AML-193 (cell line): ENCODE measurements at regions not wholly inside any gene's neighbourhood (a gene's known extent, or its start where the extent isn't known, plus 50 kb on each side); places are given as distances from the start of the nearest gene placed in this dataset.

ENCODE experiments used
- DNase-seq, 2 experiments: peaks; one replicate each; lab custom pipeline; 2025; lab: John Stamatoyannopoulos, UW

DNA sequence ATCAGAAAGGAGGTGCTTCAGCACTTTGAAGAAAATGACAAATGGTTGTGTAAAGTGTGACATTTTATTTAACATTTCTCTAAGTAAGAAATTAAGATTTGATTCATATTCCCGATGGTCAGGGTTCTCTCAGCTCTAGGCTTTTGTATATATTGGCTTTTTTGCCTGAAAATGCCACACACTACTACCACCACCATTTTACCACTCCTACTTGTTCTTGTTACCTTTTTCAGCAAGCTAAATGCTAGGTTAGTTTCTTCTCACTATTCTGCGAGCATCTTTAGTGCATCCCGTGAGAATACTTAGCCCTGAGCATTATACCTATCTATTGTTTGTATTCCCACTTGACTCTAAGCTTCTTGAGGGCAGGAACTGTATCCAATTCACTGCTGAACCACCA lies 177.6 kb upstream of the MTNR1B start:
- no peak for DNase-seq

- no peak for DNase-seq
These were observed 176.3 kb upstream of the MTNR1B start for GRCh38 chr11:92793189-92793588.

DNA sequence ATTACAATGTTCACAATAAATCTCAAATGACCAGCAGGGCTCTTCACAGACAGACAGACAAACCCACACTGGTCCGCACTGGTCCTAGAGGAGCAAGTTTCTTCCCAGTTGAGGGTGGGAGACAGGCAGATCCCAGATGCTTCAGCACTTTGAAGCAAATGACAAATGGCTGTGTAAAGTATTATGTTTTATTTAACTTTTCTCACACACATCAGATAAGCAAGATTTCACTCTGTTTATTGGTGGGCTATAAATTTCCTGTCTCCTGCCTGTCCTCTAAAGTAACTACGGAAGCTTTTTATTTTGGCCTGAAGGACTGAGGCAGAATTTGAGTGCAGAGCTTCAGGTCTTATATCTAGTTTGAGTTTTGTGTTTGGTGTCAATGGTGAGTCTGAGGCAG lies 174.7 kb upstream of the MTNR1B start:
- no peak for DNase-seq

GRCh38 chr11:92796744-92797143 lies 172.7 kb upstream of the MTNR1B start:
- no peak for DNase-seq

DNA sequence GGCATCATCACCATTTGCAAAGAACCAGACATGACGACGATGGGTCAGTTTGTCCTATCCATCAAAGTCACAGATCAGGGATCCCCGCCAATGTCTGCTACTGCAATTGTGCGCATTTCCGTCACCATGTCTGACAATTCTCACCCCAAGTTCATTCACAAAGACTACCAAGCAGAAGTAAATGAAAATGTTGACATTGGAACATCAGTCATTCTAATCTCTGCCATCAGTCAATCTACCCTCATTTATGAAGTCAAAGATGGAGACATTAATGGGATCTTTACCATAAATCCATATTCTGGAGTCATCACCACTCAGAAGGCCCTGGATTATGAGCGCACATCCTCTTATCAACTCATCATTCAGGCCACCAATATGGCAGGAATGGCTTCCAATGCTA lies 171.6 kb upstream of the MTNR1B start:
- no peak for DNase-seq

DNA sequence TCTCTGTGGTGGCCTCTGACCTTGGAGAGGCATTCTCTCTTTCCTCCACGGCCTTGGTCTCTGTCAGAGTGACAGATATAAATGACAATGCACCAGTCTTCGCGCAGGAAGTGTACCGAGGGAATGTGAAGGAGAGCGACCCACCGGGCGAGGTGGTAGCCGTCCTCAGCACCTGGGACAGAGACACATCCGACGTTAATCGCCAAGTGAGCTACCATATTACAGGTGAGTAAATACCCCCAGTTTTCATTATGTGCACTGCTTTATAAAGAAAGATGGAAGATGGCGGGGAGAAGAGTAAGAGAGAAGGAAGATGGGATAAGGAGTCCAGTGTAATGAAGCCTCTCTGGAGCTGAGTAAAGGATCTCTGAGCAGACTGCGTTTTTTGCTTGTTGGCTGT lies 167.8 kb upstream of the MTNR1B start:
- no peak for DNase-seq

GRCh38 chr11:92802644-92803043 lies 166.8 kb upstream of the MTNR1B start:
- no peak for DNase-seq

DNA sequence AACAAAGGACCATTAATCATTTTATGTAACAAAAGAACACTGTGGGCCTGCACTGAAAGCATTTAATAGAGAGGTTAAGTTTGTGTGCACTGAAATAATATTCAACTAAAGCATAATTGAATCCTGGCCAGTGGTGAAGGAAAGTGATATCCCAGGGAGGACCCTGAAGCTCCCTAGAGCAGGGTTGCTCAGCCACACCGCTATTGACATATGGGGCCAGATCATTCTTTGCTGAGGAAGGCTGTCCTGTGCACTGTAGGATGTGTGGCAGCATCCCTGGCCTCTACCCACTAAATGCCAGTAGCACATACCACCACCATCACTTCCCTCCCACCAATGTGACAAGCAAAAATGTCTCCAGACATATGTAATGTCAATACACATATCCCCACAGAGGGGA lies 166.1 kb upstream of the MTNR1B start:
- DNase-seq, result no peak

DNA sequence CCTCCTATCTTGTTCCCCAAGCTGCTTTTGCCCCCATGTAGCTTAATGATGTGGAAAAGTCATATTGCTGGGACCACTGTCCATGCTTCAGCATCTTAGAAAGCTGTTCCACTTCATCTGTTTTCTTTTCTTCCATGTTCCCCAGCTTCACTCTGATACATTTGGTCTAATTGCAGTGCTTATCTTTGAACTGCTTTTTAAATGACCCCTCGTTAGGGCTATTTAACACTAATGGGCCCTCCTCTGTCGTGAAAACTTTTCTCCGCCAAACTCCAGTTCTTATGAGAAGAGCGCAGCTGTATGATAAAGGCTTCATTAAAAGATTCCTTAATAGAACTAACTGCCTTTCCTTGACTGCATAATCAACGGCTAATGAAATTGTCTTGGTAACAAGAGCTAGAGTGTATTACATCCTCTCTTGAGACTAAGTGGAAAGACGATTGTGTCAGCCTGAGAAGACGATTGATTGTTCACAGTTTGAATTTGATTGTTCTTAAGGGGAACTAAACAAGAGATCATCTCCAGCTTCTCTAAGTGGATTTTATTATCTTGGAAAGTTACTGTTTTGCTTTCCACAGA lies 165.0 kb upstream of the MTNR1B start:
- no peak for DNase-seq

DNA sequence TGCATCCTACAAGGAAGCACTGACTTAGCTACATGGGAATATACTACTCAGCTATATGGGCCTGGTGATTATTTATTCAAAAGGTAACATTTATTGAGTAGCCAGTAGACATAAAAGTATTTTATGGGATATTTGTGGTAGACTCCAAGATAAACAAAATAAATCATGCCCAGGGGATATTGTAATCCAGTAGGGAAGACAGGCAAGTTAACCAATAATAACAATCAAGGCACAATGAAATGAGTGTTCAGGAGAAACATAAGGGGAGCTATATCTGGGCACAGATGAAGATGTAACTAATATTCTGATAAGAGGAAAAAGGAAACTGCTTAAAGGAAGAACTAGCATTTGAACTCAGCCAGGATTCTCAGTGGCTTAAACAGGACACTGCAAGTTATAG lies 161.4 kb upstream of the MTNR1B start:
- no peak for DNase-seq

- no peak for DNase-seq
These were observed 158.9 kb upstream of the MTNR1B start for GRCh38 chr11:92810423-92811064.

DNA sequence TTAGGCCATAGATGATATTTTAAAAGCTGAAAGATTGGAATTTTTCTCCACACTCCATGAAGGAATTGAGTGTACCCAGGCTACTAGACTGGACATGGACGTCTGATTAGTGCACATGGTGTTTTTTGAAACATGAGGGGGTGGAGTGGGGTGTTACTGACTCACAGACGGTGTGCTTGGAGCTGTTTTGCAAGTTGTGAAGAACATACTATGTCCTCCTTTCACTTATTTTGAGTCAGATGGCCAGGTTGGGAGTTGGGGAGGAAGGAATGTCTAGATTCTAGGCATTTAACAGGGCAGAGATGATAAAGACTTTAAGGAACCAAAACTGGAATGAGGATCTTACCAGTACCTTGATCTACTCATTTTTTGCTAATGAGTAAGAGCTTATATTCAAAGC lies 158.1 kb upstream of the MTNR1B start:
- DNase-seq, result no peak

DNA sequence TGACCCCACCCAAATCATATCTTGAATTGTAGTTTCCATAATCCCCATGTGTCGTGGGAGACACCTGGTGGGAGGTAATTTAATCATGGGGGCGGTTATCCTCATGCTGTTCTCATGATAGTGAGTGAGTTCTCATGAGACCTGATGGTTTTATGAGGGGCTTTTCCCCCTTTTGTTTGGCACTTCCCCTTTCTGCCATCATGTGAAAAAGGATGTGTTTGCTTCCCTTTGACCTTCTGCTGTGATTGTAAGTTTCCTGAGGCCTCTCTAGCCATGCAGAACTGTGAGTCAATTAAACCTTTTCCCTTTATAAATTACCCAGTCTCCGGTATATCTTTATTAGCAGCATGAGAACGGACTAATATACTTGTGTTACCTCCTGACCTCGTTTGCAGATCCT lies 156.6 kb upstream of the MTNR1B start:
- DNase-seq, result no peak

- no peak for DNase-seq
These were observed 149.6 kb upstream of the MTNR1B start for GRCh38 chr11:92819830-92820229.

DNA sequence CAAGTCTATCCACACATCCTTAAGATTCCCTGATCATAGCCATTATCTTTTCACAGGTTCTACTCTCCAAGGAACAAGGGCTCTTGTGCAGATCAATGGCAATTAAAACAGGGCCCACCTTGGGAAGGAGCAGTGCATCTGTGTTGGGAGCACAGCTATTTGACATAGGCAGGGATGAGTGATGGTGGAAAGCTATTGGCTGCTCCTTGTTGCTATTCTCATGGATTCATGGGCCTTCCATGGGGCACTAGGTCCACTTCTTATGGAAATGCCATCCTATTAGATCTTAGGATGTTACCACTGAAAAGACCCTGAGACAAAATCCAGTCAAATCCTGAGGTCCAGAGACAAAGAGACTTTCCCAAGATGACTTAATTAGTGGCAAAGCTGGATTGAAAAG lies 148.6 kb upstream of the MTNR1B start:
- DNase-seq, result no peak

DNA sequence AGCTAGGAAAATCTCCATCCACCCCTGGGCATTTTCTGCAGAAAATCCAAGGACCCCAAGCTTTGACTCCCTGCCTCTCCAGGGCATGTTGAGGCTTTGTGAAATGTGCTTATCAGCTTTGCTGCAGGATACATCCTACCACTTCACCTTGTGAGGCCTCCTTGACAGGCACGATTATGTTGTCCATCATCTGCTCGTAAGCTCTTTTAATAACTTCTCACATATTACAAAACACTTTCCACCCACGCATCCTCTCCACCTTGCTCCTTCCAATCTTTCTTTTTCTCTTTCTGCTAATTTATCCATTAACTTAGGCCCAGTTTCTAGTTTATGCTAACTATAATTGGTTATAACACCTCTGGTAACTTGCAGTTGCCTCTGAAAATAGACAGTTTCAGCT lies 147.0 kb upstream of the MTNR1B start:
- DNase-seq, result no peak

GRCh38 chr11:92826136-92826535 lies 143.3 kb upstream of the MTNR1B start:
- DNase-seq, result no peak

DNA sequence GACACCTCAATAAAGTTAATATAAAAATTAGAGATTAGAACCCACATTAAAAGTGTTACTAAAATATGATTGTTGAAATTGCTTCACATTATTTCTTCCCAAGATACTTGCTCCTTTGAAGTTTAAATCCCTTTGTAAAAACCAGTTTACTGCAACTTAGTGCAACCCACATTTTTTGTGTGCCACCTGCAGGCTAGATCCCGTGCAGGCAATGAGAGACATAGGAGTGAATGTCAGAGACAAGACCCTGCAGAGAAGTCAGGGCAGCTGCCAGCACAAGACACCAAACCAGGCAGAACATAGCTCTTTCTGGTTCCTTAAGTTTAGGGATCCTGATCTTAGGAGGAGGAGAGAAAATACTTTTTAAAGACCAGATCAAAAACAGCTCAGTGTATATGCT lies 142.8 kb upstream of the MTNR1B start:
- no peak for DNase-seq

DNA sequence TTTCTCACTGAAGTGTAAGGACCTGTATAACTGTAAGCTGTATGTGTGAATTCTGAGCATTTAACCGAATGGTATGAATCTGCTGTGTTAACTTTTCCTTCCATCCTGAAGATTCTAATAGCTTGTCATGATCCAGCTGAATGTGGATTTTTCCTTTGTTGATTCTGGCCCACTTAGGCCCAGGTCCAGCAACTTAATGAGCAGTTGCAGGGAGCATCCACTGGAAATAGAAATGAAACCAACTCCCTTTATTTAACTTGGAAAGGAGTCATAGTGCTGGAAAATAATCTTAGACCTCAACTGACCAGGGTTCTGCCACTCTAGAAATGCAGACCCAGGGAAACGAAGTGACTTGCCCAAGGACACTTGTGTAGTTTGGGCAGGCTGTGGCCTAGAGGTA lies 142.3 kb upstream of the MTNR1B start:
- no peak for DNase-seq

GRCh38 chr11:92828556-92828955 lies 140.9 kb upstream of the MTNR1B start:
- no peak for DNase-seq

DNA sequence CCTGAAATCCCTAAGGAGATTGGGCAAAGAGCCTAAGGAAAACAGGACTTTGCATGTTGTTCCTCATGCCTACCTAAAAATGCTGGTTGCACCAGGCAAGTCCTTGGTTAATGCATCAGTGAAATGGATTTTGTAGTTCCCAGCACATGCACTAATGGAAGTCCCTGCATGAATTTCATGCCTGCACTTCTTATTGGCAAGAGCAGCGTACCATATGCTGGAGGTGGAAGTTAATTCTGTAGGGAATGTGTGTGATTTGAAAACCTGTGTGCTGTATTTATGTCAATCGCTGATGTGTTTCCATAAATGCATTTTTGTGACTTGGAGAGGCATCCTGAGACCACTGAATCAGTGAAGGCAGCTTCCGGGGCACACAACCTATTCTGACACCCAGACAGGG lies 140.3 kb upstream of the MTNR1B start:
- no peak for DNase-seq

- no peak for DNase-seq
These were observed 139.8 kb upstream of the MTNR1B start for GRCh38 chr11:92829671-92830070.

DNA sequence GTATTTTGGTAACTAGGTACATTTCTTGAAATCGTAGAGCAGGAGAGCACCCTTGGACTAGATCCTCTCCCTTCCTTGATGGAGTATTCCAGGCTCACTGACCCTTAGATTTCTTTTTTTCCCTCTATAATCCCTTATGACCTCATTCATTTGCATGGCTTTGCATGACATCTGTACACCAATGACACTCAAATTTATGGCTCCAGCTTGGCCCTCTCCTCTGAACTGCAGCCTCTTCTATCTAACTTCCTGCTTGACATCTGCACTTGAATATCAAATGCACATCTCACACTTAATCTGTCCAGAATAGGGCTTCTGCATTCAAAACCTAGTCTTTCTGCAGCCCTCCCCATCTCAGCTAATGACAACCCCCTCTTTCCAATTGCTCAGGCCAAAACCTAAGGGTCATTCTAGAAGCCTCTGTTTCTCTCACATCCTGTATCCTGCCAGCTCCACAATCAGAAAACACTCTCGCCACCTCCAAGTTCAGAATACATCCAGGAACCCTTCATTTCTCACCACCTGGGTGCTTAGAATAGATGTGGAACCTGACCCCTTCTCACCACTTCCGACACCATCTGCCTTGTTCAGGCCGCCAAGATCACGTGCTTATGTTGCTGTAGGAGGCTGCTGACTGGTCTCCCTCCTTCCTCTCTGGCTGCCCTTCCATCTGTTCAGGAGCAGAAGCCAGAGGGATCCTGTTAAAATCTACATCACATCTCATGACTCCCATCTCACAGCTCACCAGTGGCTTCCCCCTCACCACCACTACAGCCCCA lies 138.9 kb upstream of the MTNR1B start:
- DNase-seq, result no peak
